ENCODE measurements at regions not wholly inside any gene's neighbourhood (a gene's known extent, or its start where the extent isn't known, plus 50 kb on each side); places are given as distances from the start of the nearest gene placed in this dataset.

GRCh38 chr12:127660961-127661360 lies 606.0 kb upstream of the TMEM132C start:
- no peaks in the 10 kb centered on the region for H3K36me3 Mint-ChIP-seq (ENCODE audit: insufficient read depth)
- H3K27ac Mint-ChIP-seq = no peak overlapping the region
- no peak for DNase-seq (ENCODE audit: low spot score, unreplicated experiment)
- no peaks in the 10 kb centered on the region for H3K9me3 Mint-ChIP-seq (ENCODE audit: low read depth)
- H3K27me3 Mint-ChIP-seq = peaks cover 7% of the 10 kb centered on the region
- H3K4me1 Mint-ChIP-seq (ENCODE audit: low read depth) = no peaks in the 10 kb centered on the region
- H3K4me3 Mint-ChIP-seq (ENCODE audit: low read depth) = no peak overlapping the region
- TF ChIP-seq CTCF (IDR thresholded peaks at IDR 0.05; ENCODE audit: unreplicated experiment) = no peak

GRCh38 chr12:127663716-127664115 lies 603.3 kb upstream of the TMEM132C start:
- Mint-ChIP-seq H3K36me3 (ENCODE audit: insufficient read depth) (no peaks in the 10 kb centered on the region), H3K27me3 (peaks cover 7% of the 10 kb centered on the region), H3K9me3 (ENCODE audit: low read depth) (no peaks in the 10 kb centered on the region), H3K27ac (no peak overlapping the region), H3K4me3 (ENCODE audit: low read depth) (no peak overlapping the region), H3K4me1 (ENCODE audit: low read depth) (no peaks in the 10 kb centered on the region)
- DNase-seq (ENCODE audit: low spot score, unreplicated experiment) = no peak
- no peak for TF ChIP-seq CTCF (IDR thresholded peaks at IDR 0.05; ENCODE audit: unreplicated experiment)

- Mint-ChIP-seq H3K36me3 (ENCODE audit: insufficient read depth) (no peaks in the 10 kb centered on the region), H3K4me1 (ENCODE audit: low read depth) (no peaks in the 10 kb centered on the region), H3K27ac (no peak overlapping the region), H3K4me3 (ENCODE audit: low read depth) (no peak overlapping the region), H3K27me3 (peaks cover 7% of the 10 kb centered on the region), H3K9me3 (ENCODE audit: low read depth) (no peaks in the 10 kb centered on the region)
- TF ChIP-seq CTCF (IDR thresholded peaks at IDR 0.05; ENCODE audit: unreplicated experiment) = no peak
- DNase-seq (ENCODE audit: low spot score, unreplicated experiment) = no peak
Observed at GRCh38 chr12:127664901-127665300, 602.1 kb upstream of the TMEM132C start.

GRCh38 chr12:127667131-127667685 lies 599.8 kb upstream of the TMEM132C start:
- DNase-seq (ENCODE audit: low spot score, unreplicated experiment) = no peak
- H3K9me3 Mint-ChIP-seq (ENCODE audit: low read depth) = no peaks in the 10 kb centered on the region

GRCh38 chr12:127670294-127670693 lies 596.7 kb upstream of the TMEM132C start:
- no peaks in the 10 kb centered on the region for H3K4me1 Mint-ChIP-seq (ENCODE audit: low read depth)

More at GRCh38 chr12:127667131-127667685, 599.8 kb upstream of the TMEM132C start:
- Mint-ChIP-seq H3K27ac (no peak overlapping the region), H3K4me3 (ENCODE audit: low read depth) (no peak overlapping the region), H3K4me1 (ENCODE audit: low read depth) (no peaks in the 10 kb centered on the region), H3K36me3 (ENCODE audit: insufficient read depth) (no peaks in the 10 kb centered on the region), H3K27me3 (peaks cover 4% of the 10 kb centered on the region)
- TF ChIP-seq CTCF (IDR thresholded peaks at IDR 0.05; ENCODE audit: unreplicated experiment) = no peak

More at GRCh38 chr12:127670294-127670693, 596.7 kb upstream of the TMEM132C start:
- Mint-ChIP-seq H3K36me3 (ENCODE audit: insufficient read depth) (no peaks in the 10 kb centered on the region), H3K27ac (no peak overlapping the region), H3K9me3 (ENCODE audit: low read depth) (no peaks in the 10 kb centered on the region), H3K4me3 (ENCODE audit: low read depth) (no peak overlapping the region), H3K27me3 (no peaks in the 10 kb centered on the region)
- no peak for DNase-seq (ENCODE audit: low spot score, unreplicated experiment)
- no peak for TF ChIP-seq CTCF (IDR thresholded peaks at IDR 0.05; ENCODE audit: unreplicated experiment)

Data from progenitor cell of endocrine pancreas (in vitro differentiated cells).